Germinal center (tissue), 1 donor: ENCODE measurements at regions not wholly inside any gene's neighbourhood (a gene's known extent, or its start where the extent isn't known, plus 50 kb on each side); places are given as distances from the start of the nearest gene placed in this dataset.
"Not testable (repeated sequence)": the region's sequence is repeated elsewhere in the genome, so short reads cannot be mapped to it uniquely, and the experiment has no call there.

ENCODE experiments used
- DNase-seq: peaks from one replicate; pipeline ENCODE4 v3.0.0; 2012; ENCODE audit warnings: mixed read lengths, low spot score

DNA sequence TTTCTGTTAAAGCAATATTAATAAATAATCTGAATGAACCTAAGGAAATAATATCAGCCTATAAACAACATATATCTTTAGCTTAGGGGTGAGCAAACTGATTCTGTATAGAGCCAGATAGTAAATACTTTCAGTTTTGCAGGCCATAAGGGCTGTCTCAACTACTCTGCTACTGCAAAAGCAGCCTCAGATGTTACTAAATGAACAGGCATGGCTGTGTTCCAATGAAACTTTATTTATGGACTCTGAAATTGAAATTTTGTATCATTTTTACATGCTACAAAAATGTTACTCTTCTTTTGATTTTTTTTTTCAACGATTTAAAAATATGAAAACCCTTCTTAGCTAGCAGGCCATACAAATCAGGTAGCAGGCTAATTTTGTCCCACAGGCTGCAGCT lies 212.8 kb upstream of the PRICKLE2 start:
- DNase-seq: no peak

- no peak for DNase-seq
These were observed 211.9 kb upstream of the PRICKLE2 start for GRCh38 chr3:64437131-64437530.

GRCh38 chr3:64435023-64435422 lies 209.8 kb upstream of the PRICKLE2 start:
- DNase-seq: not testable (repeated sequence)

DNA sequence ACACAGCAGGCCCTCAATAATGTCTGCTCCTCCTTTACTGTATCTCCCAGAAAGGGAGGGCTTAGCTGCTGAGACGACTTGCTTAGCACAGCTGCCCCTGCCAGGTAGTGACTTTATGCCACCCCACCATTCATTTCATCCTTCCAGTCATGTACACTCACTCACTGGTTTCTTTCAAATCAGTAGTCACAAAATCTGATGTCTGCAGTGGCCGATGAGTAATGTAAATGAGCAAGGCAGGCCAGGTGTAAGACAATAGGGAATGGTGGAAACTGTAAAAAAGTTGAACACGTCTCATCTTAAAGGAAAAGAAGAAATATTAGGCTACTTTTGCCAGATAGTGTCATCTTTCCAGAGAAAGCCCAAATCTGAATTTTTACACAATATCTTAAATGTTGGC lies 207.6 kb upstream of the PRICKLE2 start:
- no peak for DNase-seq

- no peak for DNase-seq
These were observed 206.3 kb upstream of the PRICKLE2 start for GRCh38 chr3:64431526-64432091.

- no peak for DNase-seq
These were observed 202.4 kb upstream of the PRICKLE2 start for GRCh38 chr3:64427671-64428070.

- DNase-seq: no peak
These were observed 201.3 kb upstream of the PRICKLE2 start for GRCh38 chr3:64426551-64426950.

GRCh38 chr3:64422932-64423331 lies 197.7 kb upstream of the PRICKLE2 start:
- DNase-seq: no peak

- no peak for DNase-seq
These were observed 196.9 kb upstream of the PRICKLE2 start for GRCh38 chr3:64422192-64422591.

- no peak for DNase-seq
These were observed 192.6 kb upstream of the PRICKLE2 start for GRCh38 chr3:64417816-64418215.

GRCh38 chr3:64414043-64414442 lies 188.8 kb upstream of the PRICKLE2 start:
- no peak for DNase-seq

GRCh38 chr3:64411101-64411500 lies 185.8 kb upstream of the PRICKLE2 start:
- no peak for DNase-seq

DNA sequence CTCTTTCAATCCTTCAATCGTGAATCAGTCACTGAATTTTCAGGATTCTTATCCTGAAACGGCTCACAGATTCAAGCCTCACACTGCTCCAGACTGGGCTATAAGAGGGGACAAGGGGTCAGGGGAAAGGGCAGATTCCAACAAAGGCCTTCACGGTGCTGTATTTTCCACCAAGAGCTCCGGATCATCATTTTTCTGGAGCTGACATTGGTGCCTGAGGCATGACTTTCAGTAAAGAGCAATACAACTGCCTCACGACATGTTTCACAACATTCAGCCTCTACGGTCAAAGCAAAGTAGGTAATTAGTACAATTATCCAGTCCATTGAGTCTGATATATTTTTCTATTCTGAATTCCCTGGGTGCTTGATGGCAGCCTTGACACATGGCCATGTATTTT lies 185.0 kb upstream of the PRICKLE2 start:
- DNase-seq: no peak

DNA sequence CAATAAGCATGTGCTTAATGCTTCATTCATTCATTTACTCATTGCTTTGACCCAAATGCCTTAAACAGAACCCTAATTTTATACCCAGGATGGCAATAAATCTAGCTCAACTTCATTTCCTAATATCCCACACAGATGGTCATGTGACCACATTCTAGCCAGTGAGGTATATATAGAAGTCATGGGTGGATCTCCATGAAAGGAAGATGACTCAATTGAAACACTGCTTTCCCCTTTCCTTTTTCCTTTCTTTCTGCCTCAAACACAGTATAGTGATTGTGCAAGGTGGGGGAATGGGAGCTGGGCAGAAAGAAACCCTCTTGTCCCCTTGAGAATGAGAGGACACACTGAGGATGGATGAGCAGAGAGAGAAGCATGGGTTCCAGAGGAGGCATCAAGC lies 183.5 kb upstream of the PRICKLE2 start:
- no peak for DNase-seq

DNA sequence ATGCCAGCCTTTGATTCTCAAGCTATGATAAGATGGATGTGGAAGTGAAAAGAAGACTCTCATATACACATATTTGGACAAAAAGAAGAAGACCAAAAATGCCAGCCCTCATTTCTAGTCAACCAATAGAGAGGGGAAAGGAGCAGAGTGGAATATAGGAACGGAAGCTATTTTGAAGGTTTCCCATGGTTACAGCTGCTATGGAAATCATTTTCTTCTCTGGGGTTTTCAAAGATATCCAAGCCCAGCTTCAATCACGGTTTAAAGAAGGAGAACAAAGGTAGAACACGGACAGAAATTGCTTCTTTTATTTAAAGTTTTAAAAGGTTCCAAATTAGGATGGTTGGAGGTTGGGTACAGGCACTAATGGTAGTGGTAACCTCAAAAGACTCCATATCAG lies 181.0 kb upstream of the PRICKLE2 start:
- no peak for DNase-seq

GRCh38 chr3:64405211-64405835 lies 180.1 kb upstream of the PRICKLE2 start:
- no peak for DNase-seq

GRCh38 chr3:64400706-64401105 lies 175.4 kb upstream of the PRICKLE2 start:
- DNase-seq: no peak

DNA sequence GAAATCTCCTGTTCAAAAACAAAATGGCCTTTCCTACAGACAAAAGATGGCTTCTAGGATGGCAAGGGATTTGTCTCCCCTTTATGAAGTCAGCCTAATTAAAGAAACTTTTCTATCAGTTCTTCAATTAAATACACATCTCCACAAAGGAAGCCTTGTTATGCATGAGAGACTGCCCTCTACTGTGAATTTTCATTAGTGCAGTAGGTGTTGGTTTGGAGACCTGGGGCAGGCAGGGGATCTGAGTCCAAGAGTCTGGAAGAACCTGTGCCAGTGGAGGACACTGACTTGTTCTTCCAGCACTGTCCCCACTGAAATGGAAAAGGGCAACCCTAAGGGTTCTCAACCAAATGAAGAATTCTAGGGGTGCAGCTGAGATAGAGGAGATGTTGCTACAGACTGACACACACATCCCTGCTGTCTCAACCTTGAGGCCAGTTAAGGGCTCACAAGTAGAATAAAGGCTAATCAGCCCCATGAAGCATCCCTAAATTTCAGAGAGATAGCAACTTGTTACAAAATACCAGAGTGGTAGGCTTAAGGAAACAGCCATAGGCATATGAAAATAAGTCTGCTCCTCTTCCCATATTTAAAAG lies 174.0 kb upstream of the PRICKLE2 start:
- peak; percentile 38 for DNase-seq

DNA sequence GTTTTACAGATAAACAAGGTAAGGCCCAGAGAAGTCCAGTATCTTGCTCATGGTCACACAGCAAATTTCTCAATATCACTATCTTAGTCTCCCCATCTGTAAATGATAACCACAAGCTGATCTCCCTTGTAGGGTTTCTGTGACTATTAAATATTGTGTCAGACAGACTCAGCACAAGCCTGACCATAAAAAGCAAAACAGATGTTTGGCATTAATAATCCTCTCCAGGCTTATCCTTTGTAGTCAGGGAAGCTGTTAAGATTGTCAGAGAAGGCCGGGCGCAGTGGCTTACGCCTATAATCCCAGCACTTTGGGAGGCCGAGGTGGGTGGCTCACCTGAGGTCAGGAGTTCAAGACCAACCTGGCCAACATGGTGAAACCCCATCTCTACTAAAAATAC lies 173.2 kb upstream of the PRICKLE2 start:
- no peak for DNase-seq

DNA sequence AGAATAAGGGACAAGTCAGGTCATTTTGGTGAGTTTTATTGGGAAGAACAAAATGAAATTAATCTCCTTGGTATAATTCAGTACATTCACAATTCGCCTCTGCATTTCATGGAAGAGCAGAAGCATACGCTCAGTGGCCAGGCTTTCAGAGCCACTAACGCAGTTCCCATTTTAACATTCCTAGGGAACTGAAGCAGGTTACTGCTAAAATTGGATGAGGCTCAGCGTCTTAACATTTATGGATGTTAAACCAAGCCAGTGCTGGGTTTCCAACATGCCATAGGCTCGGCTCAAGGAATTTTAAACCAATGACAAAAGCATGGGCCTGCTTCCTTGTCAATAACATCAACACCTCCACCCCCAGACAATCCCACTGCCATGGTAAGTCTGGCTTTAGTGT lies 172.7 kb upstream of the PRICKLE2 start:
- DNase-seq: no peak

DNA sequence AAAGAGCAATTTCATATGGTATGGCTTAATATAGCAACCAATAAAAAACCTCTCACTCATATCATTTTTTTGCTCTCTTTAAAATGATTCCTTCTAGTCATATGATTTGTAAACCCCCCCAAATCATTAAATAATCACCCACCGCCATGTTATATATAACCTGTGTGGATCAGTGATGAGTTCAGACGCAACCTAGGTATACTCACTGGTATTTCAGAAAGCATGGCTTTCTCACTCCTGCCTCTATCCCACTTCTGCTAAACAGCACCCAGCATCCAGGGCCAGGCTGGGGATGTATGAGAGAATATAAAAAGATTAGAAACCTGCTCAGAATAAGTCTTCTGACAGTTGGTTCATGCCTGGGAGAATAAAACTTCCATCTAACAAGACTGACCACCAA lies 172.3 kb upstream of the PRICKLE2 start:
- DNase-seq: no peak

DNA sequence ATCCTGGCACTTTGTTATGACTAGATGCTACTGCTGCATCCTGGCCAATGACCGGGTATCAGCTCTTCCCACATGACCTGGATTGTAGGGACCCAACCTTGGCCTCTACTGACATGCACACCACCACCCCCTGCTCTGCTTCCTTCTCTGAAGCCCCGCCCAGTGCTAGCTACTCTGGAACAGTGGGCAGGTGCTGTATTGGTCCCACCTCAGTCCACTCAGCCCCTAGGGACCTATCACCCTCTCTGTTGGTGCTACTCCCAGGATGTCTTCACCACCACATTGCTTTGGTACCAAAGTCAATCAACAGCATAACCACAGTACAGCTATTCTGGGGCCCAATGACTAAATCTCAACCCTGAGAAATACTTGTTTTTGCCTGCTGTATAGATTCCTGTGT lies 170.2 kb upstream of the PRICKLE2 start:
- no peak for DNase-seq

- DNase-seq: no peak
These were observed 167.9 kb upstream of the PRICKLE2 start for GRCh38 chr3:64393193-64393592.

DNA sequence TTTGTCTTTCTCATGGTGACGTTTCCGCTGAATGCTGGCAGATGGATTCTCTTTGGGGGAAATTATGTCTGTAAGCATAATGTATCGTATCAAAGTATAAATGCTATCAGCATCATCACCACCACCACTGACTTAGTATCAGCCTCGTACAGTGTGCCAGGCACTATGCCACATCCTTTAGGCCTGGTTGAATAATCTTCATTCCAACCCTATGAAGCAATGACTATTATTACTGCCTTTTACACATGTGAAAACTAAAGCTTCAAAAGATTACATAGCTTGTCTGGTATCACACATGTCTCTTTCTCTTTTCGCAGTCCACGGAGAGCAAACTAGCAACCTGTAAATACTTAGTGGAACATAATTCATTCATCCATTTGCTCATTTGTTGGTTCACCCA lies 166.7 kb upstream of the PRICKLE2 start:
- no peak for DNase-seq
